ENCODE measurements at regions not wholly inside any gene's neighbourhood (a gene's known extent, or its start where the extent isn't known, plus 50 kb on each side); places are given as distances from the start of the nearest gene placed in this dataset.

GRCh38 chr21:17978895-17979294, 159.7 kb upstream of the C21orf91 start:
- no peaks in the 10 kb centered on the region for H3K27me3 ChIP-seq (ENCODE audit: insufficient read depth, poor library complexity, severe bottlenecking)
- H3K27ac ChIP-seq (replicated peaks), result no peak overlapping the region
- no peak for DNase-seq (ENCODE audit: low read depth in 1 of 2, low spot score in 1 of 2)
- no peak overlapping the region for H3K4me3 ChIP-seq (replicated peaks; ENCODE audit: insufficient read depth, low read length)
- no peak for TF ChIP-seq POLR2AphosphoS5 (IDR thresholded peaks at IDR 0.05; ENCODE audit: low read depth)
- no peak for TF ChIP-seq CTCF (IDR thresholded peaks at IDR 0.05; ENCODE audit: insufficient read depth, low read length)
- no peak for TF ChIP-seq SPI1 (IDR thresholded peaks at IDR 0.05; ENCODE audit: borderline replicate concordance, low read depth)
- no peak for TF ChIP-seq REST (IDR thresholded peaks at IDR 0.05; ENCODE audit: insufficient replicate concordance, low read depth)
- no peak for TF ChIP-seq GABPA (IDR thresholded peaks at IDR 0.05; ENCODE audit: low read depth)

GRCh38 chr21:17976691-17977090, 157.5 kb upstream of the C21orf91 start:
- TF ChIP-seq REST (IDR thresholded peaks at IDR 0.05; ENCODE audit: insufficient replicate concordance, low read depth) (no peak), SPI1 (IDR thresholded peaks at IDR 0.05; ENCODE audit: borderline replicate concordance, low read depth) (no peak), CTCF (IDR thresholded peaks at IDR 0.05; ENCODE audit: insufficient read depth, low read length) (no peak), POLR2AphosphoS5 (IDR thresholded peaks at IDR 0.05; ENCODE audit: low read depth) (no peak), GABPA (IDR thresholded peaks at IDR 0.05; ENCODE audit: low read depth) (no peak)
- H3K27ac ChIP-seq (replicated peaks), result no peak overlapping the region
- no peak for DNase-seq (ENCODE audit: low read depth in 1 of 2, low spot score in 1 of 2)

GRCh38 chr21:17976139-17976538, 157.0 kb upstream of the C21orf91 start:
- Histone ChIP-seq H3K27ac (replicated peaks) (no peak overlapping the region), H3K4me3 (replicated peaks; ENCODE audit: insufficient read depth, low read length) (no peak overlapping the region), H3K27me3 (ENCODE audit: insufficient read depth, poor library complexity, severe bottlenecking) (no peaks in the 10 kb centered on the region)
- DNase-seq (ENCODE audit: low read depth in 1 of 2, low spot score in 1 of 2), result no peak
- TF ChIP-seq SPI1 (IDR thresholded peaks at IDR 0.05; ENCODE audit: borderline replicate concordance, low read depth) (no peak), POLR2AphosphoS5 (IDR thresholded peaks at IDR 0.05; ENCODE audit: low read depth) (no peak), GABPA (IDR thresholded peaks at IDR 0.05; ENCODE audit: low read depth) (no peak), REST (IDR thresholded peaks at IDR 0.05; ENCODE audit: insufficient replicate concordance, low read depth) (no peak), CTCF (IDR thresholded peaks at IDR 0.05; ENCODE audit: insufficient read depth, low read length) (no peak)

More at GRCh38 chr21:17976691-17977090, 157.5 kb upstream of the C21orf91 start:
- Histone ChIP-seq H3K27me3 (ENCODE audit: insufficient read depth, poor library complexity, severe bottlenecking) (no peaks in the 10 kb centered on the region), H3K4me3 (replicated peaks; ENCODE audit: insufficient read depth, low read length) (no peak overlapping the region)

Data from HL-60 (cell line).